GM19023 (cell line): ENCODE measurements at regions not wholly inside any gene's neighbourhood (a gene's known extent, or its start where the extent isn't known, plus 50 kb on each side); places are given as distances from the start of the nearest gene placed in this dataset.

ENCODE experiments used
- ATAC-seq: cut with Tn5 transposase; IDR thresholded peaks from one replicate; pipeline ENCODE4 v1.9.1; 2021; ENCODE audit warnings: mild to moderate bottlenecking, moderate library complexity; ENCODE audit not compliant: unreplicated experiment

DNA sequence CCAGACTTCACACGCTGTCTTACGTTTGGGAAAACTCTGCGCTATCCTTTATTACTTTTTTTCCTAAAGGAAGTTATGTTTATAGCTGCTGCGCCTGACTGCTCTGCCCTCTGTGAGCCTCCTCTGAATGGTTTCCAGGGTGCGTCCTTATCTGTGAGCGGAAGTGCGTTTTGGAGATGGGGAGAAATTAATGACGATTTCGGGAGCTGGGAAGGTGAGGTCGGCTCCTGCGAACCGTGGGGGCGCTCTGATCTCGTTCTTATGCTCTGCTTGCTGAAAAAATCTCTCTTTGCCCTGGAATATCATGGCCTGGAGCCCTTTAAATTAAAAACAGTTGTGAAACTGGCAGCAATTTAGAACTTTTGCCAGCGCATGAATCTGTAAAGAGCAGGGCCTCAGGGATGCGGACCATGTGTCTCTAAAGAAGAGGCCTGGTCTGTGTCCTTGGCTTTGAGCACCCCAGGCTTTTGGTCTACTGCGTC lies 135.7 kb upstream of the ZFHX3 start:
- no peak for ATAC-seq

DNA sequence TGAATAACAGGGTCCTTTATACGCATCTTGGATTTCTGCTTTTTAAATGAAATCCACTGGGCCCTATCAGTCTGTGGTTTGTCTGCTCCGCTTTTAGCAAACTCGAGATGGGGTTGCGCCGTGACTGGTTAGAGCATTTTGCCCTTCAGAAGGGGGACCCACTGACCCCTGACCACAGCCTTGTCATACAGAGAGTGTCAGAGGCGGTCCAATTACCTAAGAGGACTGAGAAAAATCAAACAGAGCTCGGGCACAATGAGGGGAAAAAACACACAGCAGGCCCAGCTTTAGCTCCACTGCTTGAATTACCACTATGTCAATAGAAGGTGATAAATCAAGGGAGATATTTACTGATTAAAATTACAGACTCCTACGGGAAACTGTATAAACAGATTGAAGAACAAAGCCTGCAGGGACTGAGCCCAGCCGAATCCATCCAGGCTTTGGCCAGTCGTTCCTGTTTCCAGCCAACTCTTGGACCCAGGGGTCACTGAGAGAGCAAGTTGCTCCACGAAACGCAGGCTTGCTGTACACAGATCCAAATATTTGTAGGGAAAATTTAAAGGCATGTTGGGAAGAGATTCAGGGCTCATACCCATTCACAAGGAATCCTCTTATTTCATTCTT lies 131.9 kb upstream of the ZFHX3 start:
- no peak for ATAC-seq

DNA sequence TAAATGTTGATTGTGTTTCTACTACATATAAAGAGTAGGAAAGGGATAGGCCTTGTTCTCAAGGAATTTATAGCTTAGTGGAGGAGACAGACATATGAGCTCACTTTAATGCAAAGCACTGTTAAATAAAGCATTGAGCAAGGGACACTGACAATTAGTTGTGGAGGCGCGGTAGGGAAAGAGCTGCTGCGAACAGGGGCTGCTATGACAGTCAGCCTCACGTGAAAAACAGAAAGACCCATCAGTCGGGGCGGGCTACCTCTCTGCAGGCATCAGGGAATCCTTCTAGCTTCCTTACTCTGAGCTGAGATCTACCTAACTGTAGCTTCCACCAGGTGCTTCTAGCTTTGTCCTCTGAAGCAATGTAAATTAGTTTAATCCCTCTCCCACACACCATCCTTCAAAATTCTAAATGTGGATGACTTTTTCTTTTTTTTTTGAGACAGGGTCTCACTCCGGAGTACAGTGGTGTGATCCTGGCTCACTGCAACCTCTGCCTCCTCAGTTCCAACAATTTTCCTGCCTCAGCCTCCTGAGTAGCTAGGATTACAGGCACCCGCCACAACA lies 129.9 kb upstream of the ZFHX3 start:
- no peak for ATAC-seq

DNA sequence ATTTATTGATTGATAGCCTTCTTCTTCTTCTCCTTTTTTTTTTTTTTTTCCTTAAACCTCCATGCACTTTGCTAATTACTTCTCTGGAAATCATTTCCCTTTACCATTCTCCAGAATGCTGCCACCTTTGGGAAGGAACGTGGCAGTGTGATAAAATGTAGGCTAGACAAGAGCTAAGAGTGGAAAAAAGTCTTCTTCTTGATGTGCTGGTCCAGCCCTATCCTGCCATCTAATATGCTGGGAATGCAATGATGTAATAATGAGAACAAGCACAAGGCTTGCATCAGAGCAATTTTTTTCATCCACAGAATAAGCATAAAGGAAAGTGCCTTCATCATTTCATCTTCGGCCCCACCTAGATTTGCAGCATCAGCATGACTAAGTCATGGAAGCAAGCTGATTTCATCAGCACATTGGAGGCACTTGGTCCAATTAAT lies 128.7 kb upstream of the ZFHX3 start:
- ATAC-seq, result no peak

DNA sequence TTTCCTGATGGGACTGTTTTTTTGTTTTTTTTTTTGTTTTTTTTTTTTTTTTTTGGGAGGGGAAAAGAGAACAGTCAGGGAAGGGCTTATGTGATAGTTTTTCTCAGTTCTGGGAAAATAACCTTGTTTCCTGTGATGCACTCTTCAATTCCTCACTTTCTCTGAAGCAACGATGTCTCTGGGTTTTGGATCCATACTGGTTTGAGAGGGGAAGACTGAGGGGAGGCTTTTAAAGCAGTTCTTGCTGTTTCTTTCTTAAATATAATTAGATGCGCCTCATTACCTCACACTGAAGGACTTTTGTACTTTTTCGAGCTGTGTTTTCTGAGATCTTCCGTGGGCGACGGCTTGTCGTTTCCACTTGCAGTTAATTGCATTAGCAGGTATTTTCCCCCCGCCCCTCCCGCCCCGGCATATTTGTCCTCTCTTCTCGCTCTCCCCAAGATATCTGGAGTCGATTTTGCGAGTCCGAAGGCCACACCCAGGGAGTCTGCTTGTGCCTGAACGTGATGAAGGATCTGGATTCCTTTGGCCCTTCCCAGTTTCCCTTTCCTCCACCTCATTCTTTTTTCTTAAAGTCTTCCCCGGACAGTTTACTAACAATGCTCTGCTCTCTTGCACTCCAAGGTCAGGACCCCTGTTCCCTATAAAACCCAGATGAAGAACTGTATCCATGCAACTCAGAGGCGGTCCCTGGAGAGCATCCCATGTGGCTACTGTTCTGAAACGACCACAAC lies 125.2 kb upstream of the ZFHX3 start:
- ATAC-seq, result no peak

DNA sequence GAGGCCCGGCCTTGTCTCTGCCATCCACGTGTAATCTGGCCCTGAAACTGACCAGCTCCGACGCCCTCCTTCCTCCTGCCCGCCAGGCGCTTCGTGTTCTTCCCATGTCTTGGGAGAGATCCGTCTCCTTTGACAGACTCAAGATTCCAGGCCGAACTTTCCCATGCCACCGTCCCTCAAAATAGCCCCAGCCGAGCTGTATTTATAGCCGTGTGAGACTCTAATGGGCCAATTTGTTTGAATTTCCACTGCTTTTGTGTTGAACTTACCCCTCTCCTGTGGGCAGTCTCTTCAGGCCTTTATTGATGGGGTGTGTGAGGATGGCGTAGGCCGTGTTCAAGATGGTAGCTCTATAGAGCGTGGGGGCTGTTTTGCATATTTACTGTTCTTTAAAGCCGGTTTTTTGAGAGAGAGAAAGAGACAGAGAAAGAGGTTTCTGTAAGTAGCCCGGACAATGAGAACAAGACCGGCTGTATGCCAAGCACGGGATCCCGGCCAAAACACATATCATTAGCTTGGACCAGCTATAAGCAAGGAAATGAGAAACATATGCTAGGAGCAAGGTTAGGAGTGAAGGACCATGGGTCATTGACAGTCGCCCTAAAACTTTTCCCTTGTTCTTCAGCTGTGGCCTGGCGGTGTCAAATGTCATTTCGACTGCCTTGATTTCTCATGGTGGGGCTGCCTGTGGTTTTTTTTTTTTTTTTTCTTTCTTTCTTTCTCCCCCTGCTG lies 124.5 kb upstream of the ZFHX3 start:
- ATAC-seq, result no peak

DNA sequence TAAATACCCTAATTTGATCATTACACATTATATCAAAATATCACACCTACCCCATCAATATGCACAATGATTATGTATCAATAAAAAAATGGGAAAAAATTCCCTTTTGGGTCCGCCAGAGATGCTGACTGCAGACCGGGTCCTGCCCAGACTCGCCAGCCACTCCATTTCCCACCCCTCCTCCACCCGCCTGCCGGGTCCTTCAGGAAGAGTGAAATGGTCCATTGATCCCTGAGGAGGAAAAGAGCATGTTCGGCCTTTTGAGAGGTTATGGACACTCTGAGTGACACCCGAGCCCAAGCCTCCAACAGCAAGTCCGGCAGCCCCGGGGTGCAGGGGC lies 123.9 kb upstream of the ZFHX3 start:
- ATAC-seq, result no peak

DNA sequence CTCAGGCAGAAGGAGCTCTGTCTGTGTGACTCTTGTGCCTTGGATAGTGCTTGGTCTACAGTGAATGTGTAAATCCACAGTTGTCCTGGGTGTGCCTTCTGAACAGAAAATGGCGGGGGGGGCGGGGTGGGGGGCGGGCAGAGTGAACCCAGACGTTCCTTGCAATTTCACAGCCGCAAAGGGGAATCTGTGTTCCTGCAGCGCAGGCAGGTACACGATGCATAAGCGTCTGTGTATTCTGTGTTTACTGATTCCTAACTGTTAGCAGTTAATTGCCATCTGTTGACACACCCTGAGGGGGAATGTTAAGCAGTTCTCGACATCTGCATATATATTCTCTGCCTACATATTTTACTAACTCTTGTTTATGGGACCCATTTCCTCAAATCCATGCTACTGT lies 123.5 kb upstream of the ZFHX3 start:
- ATAC-seq, result no peak

DNA sequence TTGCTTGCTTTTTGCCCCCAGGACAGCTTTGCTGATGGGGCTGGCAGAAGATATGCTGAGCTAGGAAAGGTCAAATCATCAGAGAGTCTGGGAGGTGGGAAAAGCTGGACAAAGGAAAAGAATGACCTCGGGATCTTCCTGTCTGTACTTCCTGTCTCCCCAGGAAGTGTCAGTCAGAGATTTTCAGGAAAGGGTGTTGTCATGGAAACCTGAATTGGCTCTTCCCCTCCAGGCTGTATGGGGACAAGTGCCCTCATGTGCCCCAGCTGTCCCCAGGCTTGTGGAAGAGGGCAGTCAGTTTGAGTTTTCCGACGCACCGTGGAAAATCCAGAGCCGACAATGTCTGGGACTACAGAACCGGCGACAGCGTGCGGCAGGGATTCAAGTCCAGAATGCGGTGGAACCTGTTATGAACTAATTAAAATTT lies 122.7 kb upstream of the ZFHX3 start:
- ATAC-seq, result no peak

DNA sequence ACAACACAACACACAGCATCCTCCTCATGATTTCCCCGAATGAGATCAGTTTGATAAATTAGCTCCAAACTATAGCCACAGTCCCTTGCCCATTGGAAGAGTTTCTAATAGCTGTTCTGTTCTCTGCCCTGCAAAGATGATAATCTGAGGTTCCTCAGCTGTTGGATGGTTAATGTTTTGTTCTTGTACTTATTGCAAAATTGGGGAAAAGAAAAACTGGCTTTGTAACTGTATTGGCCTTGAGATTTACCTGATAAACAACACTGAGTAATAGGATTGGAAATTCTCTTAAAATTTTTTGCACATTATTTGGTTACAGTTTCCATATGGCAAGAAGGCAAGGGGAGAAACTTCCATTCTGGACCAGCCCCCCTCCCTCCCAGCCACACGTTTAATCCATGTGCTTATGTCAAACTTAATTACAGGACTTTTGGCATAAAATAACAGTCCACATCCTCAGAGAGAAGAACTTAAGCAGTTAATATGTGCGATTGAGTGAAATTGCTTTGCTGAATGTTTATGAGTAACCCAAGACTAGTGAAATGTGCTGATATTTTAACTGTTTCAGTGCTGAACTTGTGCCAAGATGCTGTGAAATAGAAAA lies 119.1 kb upstream of the ZFHX3 start:
- ATAC-seq, result no peak

DNA sequence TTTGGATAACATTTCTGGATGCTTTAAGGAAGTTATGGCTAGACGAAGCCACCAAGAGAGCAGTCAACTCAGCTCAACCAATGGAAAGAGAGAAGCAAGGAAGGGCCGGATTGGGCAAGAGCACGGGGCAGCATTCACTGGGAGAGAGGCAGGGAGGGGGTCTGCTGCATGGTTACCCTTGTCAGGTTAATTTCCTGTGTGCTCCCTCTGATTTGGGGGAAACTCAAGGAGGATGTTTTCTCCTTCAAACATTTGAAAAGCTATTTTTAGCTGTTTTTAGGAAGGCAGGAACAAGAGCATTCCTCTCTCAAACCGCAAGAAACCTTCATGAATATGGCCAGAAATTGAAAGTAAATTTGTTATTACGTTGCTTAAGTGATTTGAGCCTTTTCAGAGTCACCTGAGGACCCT lies 118.5 kb upstream of the ZFHX3 start:
- no peak for ATAC-seq

DNA sequence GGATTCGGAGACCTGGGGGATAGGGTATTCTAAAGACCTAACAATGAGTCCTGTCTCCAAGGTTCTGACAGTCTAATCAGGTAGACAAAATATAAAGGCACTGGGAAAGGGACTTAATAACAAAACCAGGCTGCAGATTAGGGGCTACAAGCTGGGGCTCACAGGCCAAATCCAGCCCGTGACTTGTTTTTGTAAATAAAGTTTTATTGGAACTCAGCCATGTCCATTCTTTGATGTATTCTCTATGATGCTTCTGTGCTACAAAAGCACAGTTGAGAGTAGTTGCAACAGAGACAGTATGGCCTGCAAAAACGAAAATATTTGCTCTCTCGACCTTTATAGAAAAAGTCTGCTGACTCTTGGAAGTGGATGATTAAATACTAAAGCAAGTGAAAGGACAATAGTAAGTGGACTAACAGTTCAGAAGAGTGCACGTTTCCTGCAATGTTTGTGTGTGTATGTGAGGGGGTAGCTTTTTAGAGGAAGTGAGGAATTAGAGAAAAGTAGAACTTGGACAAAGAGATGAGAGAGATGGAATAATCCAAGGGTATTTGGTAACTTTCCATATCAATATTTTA lies 115.4 kb upstream of the ZFHX3 start:
- ATAC-seq, result no peak

DNA sequence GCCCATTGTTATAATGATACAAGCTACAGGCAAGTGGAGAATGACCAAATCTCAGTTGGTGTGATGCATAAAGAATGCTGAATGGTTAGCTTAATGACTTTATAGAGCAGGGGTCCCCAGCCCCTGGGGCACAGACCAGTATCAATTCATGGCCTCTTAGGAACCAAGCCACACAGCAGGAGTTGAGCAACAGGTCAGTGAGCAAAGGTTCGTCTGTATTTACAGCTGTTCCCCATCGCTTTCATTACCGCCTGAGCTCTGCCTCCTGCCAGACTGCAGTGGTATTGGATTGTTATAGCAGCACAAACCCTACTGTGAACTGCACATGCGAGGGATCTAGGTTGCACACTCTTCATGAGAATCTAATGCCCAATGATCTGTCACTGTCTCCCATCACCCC lies 114.0 kb upstream of the ZFHX3 start:
- ATAC-seq, result no peak

DNA sequence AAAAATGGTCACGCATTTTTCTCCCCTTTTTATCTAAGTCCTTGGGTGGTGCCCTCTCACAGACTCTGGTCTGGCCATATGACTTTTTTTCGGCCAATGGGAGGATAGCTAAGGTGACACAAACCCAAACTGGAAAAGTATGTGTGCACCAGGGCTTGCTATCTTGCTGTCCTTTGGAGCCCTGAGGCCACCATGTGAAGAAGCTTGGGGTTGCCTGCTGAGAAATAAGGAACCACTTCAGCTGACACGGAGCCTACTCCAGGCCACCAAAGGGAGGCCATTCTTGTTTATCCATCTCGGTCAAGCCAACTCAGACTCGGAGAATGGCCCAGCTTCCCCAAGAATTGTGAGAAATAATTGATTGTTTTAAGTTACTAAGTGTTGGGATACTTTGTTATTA lies 111.4 kb upstream of the ZFHX3 start:
- no peak for ATAC-seq

DNA sequence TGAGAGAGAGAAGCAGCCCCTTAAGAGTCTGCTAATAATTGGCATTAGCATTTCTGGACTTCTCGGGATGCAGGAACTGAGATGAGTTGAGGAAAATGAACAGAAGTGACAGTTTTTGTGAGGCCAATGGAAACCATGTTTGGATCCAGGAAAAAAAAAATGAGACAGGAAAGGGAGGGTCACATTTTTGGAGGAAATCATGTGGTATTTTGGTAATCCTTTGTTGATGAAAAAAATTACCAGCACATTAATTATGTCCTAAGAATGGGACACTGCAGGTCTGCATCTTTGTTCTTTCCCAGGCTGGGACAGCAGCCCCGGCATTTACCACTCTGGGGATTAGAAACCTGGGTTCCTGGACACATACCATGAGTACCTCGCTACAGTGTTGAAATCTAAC lies 109.9 kb upstream of the ZFHX3 start:
- ATAC-seq, result no peak

DNA sequence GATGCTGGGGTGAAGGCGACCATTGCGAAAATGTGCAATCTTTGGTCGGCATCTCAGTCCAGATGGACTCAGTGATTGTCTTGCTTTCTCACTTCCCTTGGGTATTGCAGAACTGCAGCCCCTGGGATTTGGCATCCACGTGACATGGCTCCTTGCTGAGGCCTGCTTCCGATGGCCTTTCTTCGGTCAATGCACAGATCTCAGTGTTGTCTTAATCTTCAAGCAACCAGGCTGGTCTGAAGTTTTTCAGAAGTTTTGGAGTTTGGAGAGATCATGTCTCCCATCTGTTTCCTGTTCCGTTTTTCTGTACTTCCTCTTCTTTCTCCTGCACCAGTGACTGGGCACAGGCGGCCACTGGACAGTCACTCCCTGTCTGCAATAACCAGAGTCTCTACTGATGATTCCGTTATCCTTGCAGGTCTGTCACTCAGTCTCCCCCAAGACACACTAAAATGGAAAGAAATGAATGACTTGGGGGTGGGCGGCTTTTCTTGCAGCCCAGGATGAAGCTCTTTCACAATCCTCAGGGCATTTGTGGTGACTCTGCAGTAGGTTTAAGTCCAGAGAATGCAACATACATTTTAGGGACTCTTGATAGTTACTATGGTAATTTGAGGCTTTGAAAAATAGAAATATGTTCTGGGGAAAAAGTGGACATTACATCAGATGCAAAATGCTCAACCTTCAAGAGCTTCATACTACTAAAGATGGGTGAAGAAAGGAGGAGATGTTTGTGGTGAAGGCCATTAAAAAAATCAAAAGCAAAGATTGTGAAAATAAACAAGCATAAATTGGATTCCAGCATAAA lies 106.3 kb upstream of the ZFHX3 start:
- no peak for ATAC-seq

DNA sequence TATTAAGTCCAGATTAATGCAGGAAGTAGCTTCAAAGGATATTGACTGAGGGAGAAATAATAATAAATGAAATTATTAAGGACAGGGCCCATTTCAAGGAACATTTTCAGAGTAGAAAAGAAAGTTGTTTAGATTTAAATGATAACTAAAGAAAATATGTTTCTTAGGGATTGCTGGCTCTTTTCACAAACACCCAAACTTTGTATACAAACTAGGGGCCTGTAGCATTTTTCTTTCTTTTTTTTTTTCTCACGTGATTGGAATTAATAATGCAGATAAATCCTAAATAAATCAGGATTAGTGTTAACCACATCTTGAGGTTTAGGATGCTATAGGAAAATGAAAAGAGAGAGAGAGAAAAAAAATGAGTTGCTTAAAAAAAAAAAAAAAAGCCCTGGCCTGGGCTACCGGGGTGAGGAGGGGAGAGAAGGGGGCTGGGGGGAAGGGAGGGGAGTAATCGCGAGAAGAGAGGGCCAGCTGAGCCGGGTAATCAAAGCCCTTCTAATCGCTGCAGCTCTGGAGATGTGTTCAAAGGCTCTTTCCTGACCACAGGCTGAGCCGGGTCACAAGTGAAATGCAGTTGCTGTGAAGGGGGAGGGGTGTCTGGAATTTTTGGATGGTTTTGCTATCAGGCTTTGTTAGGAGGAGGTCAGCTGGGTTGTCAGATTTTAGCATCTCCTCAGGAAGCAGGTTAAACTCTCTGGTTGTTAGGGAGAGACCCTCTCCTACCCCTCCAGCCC lies 104.6 kb upstream of the ZFHX3 start:
- ATAC-seq, result no peak

DNA sequence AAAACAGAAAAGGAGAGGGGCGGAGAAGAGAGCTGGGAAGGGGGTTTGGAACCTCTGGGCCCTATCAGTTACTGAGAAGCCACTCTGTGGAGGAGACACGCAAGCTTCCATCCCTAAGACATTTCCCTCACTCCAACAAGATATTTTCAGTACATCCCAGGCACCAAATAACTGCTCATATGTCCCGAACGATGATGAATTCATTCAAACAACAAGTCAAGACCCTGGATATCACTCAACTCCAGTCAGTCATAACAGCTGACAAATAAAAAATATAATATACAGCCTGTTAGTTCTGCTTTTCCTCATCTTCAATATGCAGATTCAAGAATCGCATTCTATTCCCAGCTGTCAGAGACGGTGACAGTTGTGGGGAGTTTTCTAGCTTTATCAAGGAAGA lies 104.0 kb upstream of the ZFHX3 start:
- ATAC-seq, result no peak

DNA sequence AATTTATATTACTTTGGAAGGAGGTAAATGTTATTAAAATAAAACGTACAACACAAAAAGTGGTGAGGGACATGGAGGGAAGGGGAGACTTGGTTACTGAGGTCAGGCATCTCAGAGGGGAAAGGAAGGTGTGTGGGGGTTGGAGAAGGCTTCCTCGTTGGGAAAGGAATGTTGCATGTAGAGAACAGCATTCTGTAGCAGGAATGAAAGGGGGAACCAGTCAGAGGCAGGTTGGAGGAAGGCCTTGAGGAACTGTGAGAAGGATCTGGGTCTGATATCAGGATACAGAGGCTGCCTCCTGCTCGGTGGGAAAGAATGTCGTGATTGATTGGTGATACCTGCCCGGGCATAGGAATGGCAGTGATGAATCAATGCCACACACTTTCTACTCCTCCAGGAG lies 103.3 kb upstream of the ZFHX3 start:
- no peak for ATAC-seq
